IMR-90 (cell line): ENCODE measurements at regions not wholly inside any gene's neighbourhood (a gene's known extent, or its start where the extent isn't known, plus 50 kb on each side); places are given as distances from the start of the nearest gene placed in this dataset.

Experiments used
- ATAC-seq: fragments of 200-7000 bp; cut with Tn5 transposase; 2 replicates; pipeline ENCODE4 v1.9.1; 2020; ENCODE audit warnings: low read depth, mild to moderate bottlenecking, moderate library complexity
- BruUV-seq: library from RNA; stranded (reverse); fragments of 400-500 nt; replicated peaks from 2 replicates; lab custom pipeline; 2021; lab: Mats Ljungman, UMichigan
- CTCF ChIA-PET: fragments of 300-600 bp; formaldehyde crosslinking; extraction: SDS; loops from one replicate; lab custom pipeline; 2021; ENCODE audit warnings: antibody characterized with exemption; lab: Yijun Ruan, JAX
- POLR2A ChIA-PET: fragments of 300-600 bp; sonication (Branson Sonifier 250); formaldehyde crosslinking; loops from one replicate; lab custom pipeline; 2022; ENCODE audit warnings: antibody characterized with exemption; ENCODE audit not compliant: unreplicated experiment; lab: Charles Lee
- DNase-seq: peaks from one replicate; pipeline ENCODE4 v3.0.0; 2013
- H2AFZ ChIP-seq: replicated peaks from 2 replicates; pipeline ENCODE3; 2013; ENCODE audit warnings: low read length, mild to moderate bottlenecking; ENCODE audit not compliant: poor library complexity
- H2AK5ac ChIP-seq: 2 replicates; pipeline ENCODE4 v1.6.1; 2013; ENCODE audit warnings: low read depth, low read length, inconsistent platforms
- H2AK9ac ChIP-seq: replicated peaks from 2 replicates; pipeline ENCODE3; 2013; ENCODE audit warnings: mild to moderate bottlenecking, low read depth, low read length, moderate library complexity; ENCODE audit not compliant: poor library complexity
- H2BK120ac ChIP-seq: 2 replicates; pipeline ENCODE4 v1.6.1; 2013; ENCODE audit warnings: low read depth, low read length, inconsistent platforms
- H2BK15ac ChIP-seq: 3 replicates; pipeline ENCODE4 v1.6.1; 2013; ENCODE audit warnings: low read depth, low read length, inconsistent platforms
- H2BK20ac ChIP-seq: 2 replicates; pipeline ENCODE4 v1.6.1; 2013; ENCODE audit warnings: low read depth, mild to moderate bottlenecking, inconsistent platforms, low read length, moderate library complexity
- H2BK5ac ChIP-seq: 2 replicates; pipeline ENCODE4 v1.6.1; 2013; ENCODE audit warnings: mild to moderate bottlenecking, low read depth, low read length, inconsistent platforms; ENCODE audit not compliant: poor library complexity, severe bottlenecking
- H3K14ac ChIP-seq: replicated peaks from 2 replicates; pipeline ENCODE4 v1.6.1; 2013; ENCODE audit warnings: low read depth, low read length, inconsistent platforms
- H3K18ac ChIP-seq: 2 replicates; pipeline ENCODE4 v1.6.1; 2013; ENCODE audit warnings: low read depth, low read length, control low read depth
- H3K23ac ChIP-seq: 2 replicates; pipeline ENCODE4 v1.6.1; 2013; ENCODE audit warnings: low read depth, low read length, inconsistent platforms
- H3K27ac ChIP-seq: 2 replicates; pipeline ENCODE4 v1.5.1; 2013; ENCODE audit warnings: mild to moderate bottlenecking, control low read depth, low read length; ENCODE audit not compliant: insufficient read depth
- H3K27me3 ChIP-seq: 2 replicates; pipeline ENCODE4 v1.6.1; 2013; ENCODE audit warnings: low read length; ENCODE audit not compliant: control insufficient read depth, insufficient read depth
- H3K36me3 ChIP-seq: 2 replicates; pipeline ENCODE4 v1.6.1; 2013; ENCODE audit warnings: low read length, mixed read lengths; ENCODE audit not compliant: control insufficient read depth, insufficient read depth
- H3K4ac ChIP-seq: 2 replicates; pipeline ENCODE4 v1.6.1; 2013; ENCODE audit warnings: low read depth, low read length, inconsistent platforms
- H3K4me1 ChIP-seq: 2 replicates; pipeline ENCODE4 v1.6.1; 2013; ENCODE audit warnings: low read length, mixed read lengths; ENCODE audit not compliant: control insufficient read depth, insufficient read depth
- H3K4me2 ChIP-seq: 2 replicates; pipeline ENCODE4 v1.6.1; 2013; ENCODE audit warnings: low read depth, mild to moderate bottlenecking, control low read depth, low read length, moderate library complexity
- H3K4me3 ChIP-seq: 2 replicates; pipeline ENCODE4 v1.5.1; 2013; ENCODE audit warnings: low read depth, mild to moderate bottlenecking, control low read depth, low read length, moderate library complexity; ENCODE audit not compliant: insufficient read depth
- H3K56ac ChIP-seq: 2 replicates; pipeline ENCODE4 v1.6.1; 2013; ENCODE audit warnings: low read length, inconsistent platforms; ENCODE audit not compliant: insufficient read depth; ENCODE audit errors: extremely low read depth
- H3K79me1 ChIP-seq, 2 experiments: 2 replicates each; pipeline ENCODE4 v1.6.1; 2013; ENCODE audit warnings: low read length in 2 of 2, inconsistent platforms in 1 of 2, low read depth in 1 of 2
- H3K9ac ChIP-seq: 2 replicates; pipeline ENCODE4 v1.6.1; 2013; ENCODE audit warnings: low read depth, low read length, control low read depth
- H3K9me1 ChIP-seq: 2 replicates; pipeline ENCODE4 v1.6.1; 2013; ENCODE audit warnings: low read length, inconsistent platforms; ENCODE audit not compliant: insufficient read depth
- H3K9me3 ChIP-seq: 2 replicates; pipeline ENCODE4 v1.6.1; 2013; ENCODE audit warnings: low read length; ENCODE audit not compliant: control insufficient read depth, insufficient read depth
- H4K20me1 ChIP-seq: 2 replicates; pipeline ENCODE4 v1.6.1; 2013; ENCODE audit warnings: low read length, inconsistent platforms; ENCODE audit not compliant: insufficient read depth
- H4K5ac ChIP-seq: 2 replicates; pipeline ENCODE4 v1.6.1; 2013; ENCODE audit warnings: mild to moderate bottlenecking, low read depth, low read length, control low read depth
- H4K8ac ChIP-seq, 2 experiments: 2 replicates each; pipeline ENCODE4 v1.6.1; 2013; ENCODE audit warnings: low read depth in 2 of 2, low read length in 2 of 2, control low read depth in 1 of 2, inconsistent platforms in 1 of 2
- H4K91ac ChIP-seq: 2 replicates; pipeline ENCODE4 v1.6.1; 2013; ENCODE audit warnings: low read depth, low read length, inconsistent platforms; ENCODE audit not compliant: insufficient read depth
- CEBPB ChIP-seq: IDR thresholded peaks from 2 replicates; pipeline ENCODE4 v1.6.1; 2012; ENCODE audit warnings: low read depth, low read length, improper control_type of control experiment
- FOS ChIP-seq: fragments of 150-350 bp; IDR thresholded peaks from 2 replicates; pipeline ENCODE4 v1.6.1; 2016; ENCODE audit warnings: low read depth, low read length
- MAZ ChIP-seq: IDR thresholded peaks from 2 replicates; pipeline ENCODE4 v1.6.1; 2012; ENCODE audit warnings: low read depth, mild to moderate bottlenecking, low read length, improper control_type of control experiment, moderate library complexity, borderline replicate concordance
- NFE2L2 ChIP-seq: fragments of 150-350 bp; IDR thresholded peaks from 2 replicates; pipeline ENCODE4 v1.6.1; 2016; ENCODE audit warnings: low read depth, mild to moderate bottlenecking, low read length
- POLR2A ChIP-seq: IDR thresholded peaks from 2 replicates; pipeline ENCODE4 v1.6.1; 2012; ENCODE audit warnings: mild to moderate bottlenecking, low read depth, low read length
- RAD21 ChIP-seq: IDR thresholded peaks from 2 replicates; pipeline ENCODE4 v1.6.1; 2012; ENCODE audit warnings: low read length, improper control_type of control experiment
- RCOR1 ChIP-seq: IDR thresholded peaks from 2 replicates; pipeline ENCODE4 v1.6.1; 2012; ENCODE audit warnings: mild to moderate bottlenecking, low read length, improper control_type of control experiment; ENCODE audit not compliant: insufficient replicate concordance
- WGBS, 2 experiments: methylation state at CpG; one replicate each; pipeline versions ENCODE4 v1.1.5 to v1.1.7; 2013; ENCODE audit warnings: missing lambda C conversion rate in 2 of 2; ENCODE audit not compliant: insufficient read length in 1 of 2; ENCODE audit errors: extremely low coverage in 2 of 2; 5-methylcytosine and 5-hydroxymethylcytosine counted together
- dilution Hi-C: fragments of 300-500 bp; cut with HindIII; formaldehyde crosslinking; loops from one replicate; pipeline ENCODE4 v1.14.3; 2018; ENCODE audit warnings: low sequenced_read_pairs; ENCODE audit not compliant: unreplicated experiment
- in situ Hi-C: fragments of 300-500 bp; cut with MboI; formaldehyde crosslinking; loops from 3 replicates; pipeline ENCODE4 v1.14.3; 2019; ENCODE audit warnings: low sequenced_read_pairs, inconsistent platforms, mixed read lengths
- intact Hi-C: fragments of 100-400 bp; cut with micrococcal nuclease; formaldehyde crosslinking; loops from 2 replicates; pipeline ENCODE4 v1.10.0; 2022

DNA sequence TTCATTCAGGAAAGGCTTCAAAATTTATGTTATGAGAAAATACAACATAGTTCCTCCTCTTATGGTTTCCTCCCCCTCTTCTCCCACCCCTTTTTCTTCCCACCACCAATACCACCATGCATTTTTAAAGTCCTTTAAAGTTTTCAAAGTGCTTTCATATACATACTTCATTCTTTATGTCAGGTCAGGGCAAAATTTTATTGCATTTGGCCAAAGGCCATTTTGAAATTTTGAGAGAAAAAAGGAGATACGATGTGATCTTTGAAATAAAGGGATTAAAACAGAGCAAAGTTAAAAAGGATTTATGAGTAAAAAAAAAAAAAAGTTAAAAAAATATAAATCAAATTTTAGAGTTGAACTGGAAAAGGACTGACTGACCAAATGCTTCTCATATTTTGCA, 792.5 kb upstream of the FANCL start:
- Histone ChIP-seq H2BK15ac (no peak overlapping the region), H3K23ac (no peak overlapping the region)
- BruUV-seq = no TSS peak

More for the DNA sequence above, 792.5 kb upstream of the FANCL start:
- ChIA-PET CTCF (no interaction called here), POLR2A (no interaction called here)
- Histone ChIP-seq H3K18ac (no peak overlapping the region), H3K4me3 (no peak overlapping the region), H3K9me3 (no peaks in the 10 kb centered on the region), H3K79me1 (no peaks in the 10 kb centered on the region), H4K5ac (no peak overlapping the region), H3K9ac (no peak overlapping the region), H2AFZ (no peak overlapping the region), H3K27ac (no peak overlapping the region), H3K56ac (no peak overlapping the region), H2AK9ac (no peak overlapping the region), H3K27me3 (no peaks in the 10 kb centered on the region), H2BK20ac (no peak overlapping the region), H3K4me1 (no peaks in the 10 kb centered on the region), H3K9me1 (no peaks in the 10 kb centered on the region), H3K14ac (no peak overlapping the region), H2BK5ac (no peak overlapping the region), H3K4me2 (no peak overlapping the region), H2AK5ac (no peak overlapping the region), H4K20me1 (no peaks in the 10 kb centered on the region), H4K8ac (no peak overlapping the region), H3K36me3 (no peaks in the 10 kb centered on the region), H2BK120ac (no peak overlapping the region), H4K91ac (no peak overlapping the region), H3K4ac (no peak overlapping the region)
- TF ChIP-seq RCOR1 = no peak
- TF ChIP-seq MAZ = no peak
- TF ChIP-seq NFE2L2 = no peak
- TF ChIP-seq RAD21 = no peak
- TF ChIP-seq FOS = no peak
- no peak for TF ChIP-seq CEBPB
- TF ChIP-seq POLR2A = no peak
- dilution Hi-C loops = no loop called here
- no peak for ATAC-seq
- no peak for DNase-seq
- in situ Hi-C loops = no loop called here
- intact Hi-C loops = no loop called here
- WGBS, 2 experiments = no CpG with 5 or more reads among the region's 1 CpG
